OCI-LY7 (cell line): ENCODE measurements at regions not wholly inside any gene's neighbourhood (a gene's known extent, or its start where the extent isn't known, plus 50 kb on each side); places are given as distances from the start of the nearest gene placed in this dataset.

Source experiments
- BruUV-seq: library from RNA; stranded (reverse); fragments of 400-500 nt; replicated peaks from 2 replicates; lab custom pipeline; 2021; lab: Mats Ljungman, UMichigan
- CTCF ChIA-PET: fragments of 300-600 bp; sonication (Branson Sonifier 250); formaldehyde crosslinking; loops from one replicate; lab custom pipeline; 2022; ENCODE audit warnings: antibody characterized with exemption; ENCODE audit not compliant: unreplicated experiment; lab: Charles Lee
- POLR2A ChIA-PET: fragments of 300-600 bp; sonication (Branson Sonifier 250); formaldehyde crosslinking; loops from one replicate; lab custom pipeline; 2022; ENCODE audit warnings: antibody characterized with exemption; lab: Charles Lee
- DNase-seq: peaks from one replicate; pipeline ENCODE4 v3.0.0-alpha.2; 2015; ENCODE audit warnings: low spot score
- H2AFZ ChIP-seq: fragments of 200-600 bp; sonication (generic), shearing (Covaris generic); 2 replicates; pipeline ENCODE4 v1.6.1; 2014; ENCODE audit warnings: mild to moderate bottlenecking, antibody characterized with exemption, low read length, moderate library complexity
- H3K27ac ChIP-seq: fragments of 200-600 bp; sonication (generic); 2 replicates; pipeline ENCODE4 v1.5.1; 2014; ENCODE audit warnings: mixed run types, low read depth, mild to moderate bottlenecking, moderate library complexity, low read length, inconsistent platforms; ENCODE audit not compliant: poor library complexity, severe bottlenecking
- H3K36me3 ChIP-seq: fragments of 200-600 bp; sonication (generic); 2 replicates; pipeline ENCODE4 v1.6.1; 2014; ENCODE audit warnings: mild to moderate bottlenecking, antibody characterized with exemption, low read length, moderate library complexity, mixed read lengths; ENCODE audit not compliant: insufficient read depth
- H3K4me1 ChIP-seq: fragments of 200-600 bp; sonication (generic); 2 replicates; pipeline ENCODE4 v1.5.1; 2014; ENCODE audit warnings: mild to moderate bottlenecking, low read length; ENCODE audit not compliant: insufficient read depth, poor library complexity, severe bottlenecking
- H3K4me2 ChIP-seq: fragments of 200-600 bp; sonication (generic); 2 replicates; pipeline ENCODE4 v1.6.1; 2014; ENCODE audit warnings: mild to moderate bottlenecking, low read length
- H3K4me3 ChIP-seq: fragments of 200-600 bp; sonication (generic); 2 replicates; pipeline ENCODE4 v1.5.1; 2014; ENCODE audit warnings: mild to moderate bottlenecking, low read depth, low read length; ENCODE audit not compliant: poor library complexity, severe bottlenecking
- H3K79me2 ChIP-seq: fragments of 200-600 bp; sonication (generic); 2 replicates; pipeline ENCODE4 v1.6.1; 2016; ENCODE audit warnings: low read depth, mild to moderate bottlenecking, low read length, moderate library complexity, mixed read lengths; ENCODE audit not compliant: insufficient read depth
- H3K9me2 ChIP-seq: fragments of 200-600 bp; sonication (generic); 2 replicates; pipeline ENCODE4 v1.6.1; 2016; ENCODE audit warnings: mild to moderate bottlenecking, low read length, mixed read lengths; ENCODE audit not compliant: insufficient read depth
- H3K9me3 ChIP-seq: fragments of 200-600 bp; sonication (generic); 2 replicates; pipeline ENCODE4 v1.6.1; 2014; ENCODE audit warnings: mild to moderate bottlenecking, mixed run types, low read length, mixed read lengths
- H4K20me1 ChIP-seq: fragments of 200-600 bp; sonication (generic); 2 replicates; pipeline ENCODE4 v1.6.1; 2014; ENCODE audit warnings: mild to moderate bottlenecking, antibody characterized with exemption, low read length, moderate library complexity, mixed read lengths; ENCODE audit not compliant: insufficient read depth
- EZH2phosphoT487 ChIP-seq: fragments of 200-600 bp; sonication (generic); IDR thresholded peaks from 2 replicates; pipeline ENCODE4 v1.6.1; 2018; ENCODE audit warnings: low read depth, borderline replicate concordance, mild to moderate bottlenecking, mixed run types, antibody characterized with exemption, low read length, moderate library complexity, mixed read lengths
- intact Hi-C: fragments of 100-400 bp; cut with micrococcal nuclease; formaldehyde crosslinking; loops from one replicate; pipeline ENCODE4 v1.10.0; 2022; ENCODE audit not compliant: unreplicated experiment
- TF ChIP-seq, protein P1 (sequence below): fragments of 200-600 bp; sonication (generic); conservative IDR thresholded peaks from 2 replicates; pipeline ENCODE4 v1.5.1; 2014; ENCODE audit warnings: mild to moderate bottlenecking, antibody characterized with exemption, low read length, moderate library complexity, mixed read lengths

DNA sequence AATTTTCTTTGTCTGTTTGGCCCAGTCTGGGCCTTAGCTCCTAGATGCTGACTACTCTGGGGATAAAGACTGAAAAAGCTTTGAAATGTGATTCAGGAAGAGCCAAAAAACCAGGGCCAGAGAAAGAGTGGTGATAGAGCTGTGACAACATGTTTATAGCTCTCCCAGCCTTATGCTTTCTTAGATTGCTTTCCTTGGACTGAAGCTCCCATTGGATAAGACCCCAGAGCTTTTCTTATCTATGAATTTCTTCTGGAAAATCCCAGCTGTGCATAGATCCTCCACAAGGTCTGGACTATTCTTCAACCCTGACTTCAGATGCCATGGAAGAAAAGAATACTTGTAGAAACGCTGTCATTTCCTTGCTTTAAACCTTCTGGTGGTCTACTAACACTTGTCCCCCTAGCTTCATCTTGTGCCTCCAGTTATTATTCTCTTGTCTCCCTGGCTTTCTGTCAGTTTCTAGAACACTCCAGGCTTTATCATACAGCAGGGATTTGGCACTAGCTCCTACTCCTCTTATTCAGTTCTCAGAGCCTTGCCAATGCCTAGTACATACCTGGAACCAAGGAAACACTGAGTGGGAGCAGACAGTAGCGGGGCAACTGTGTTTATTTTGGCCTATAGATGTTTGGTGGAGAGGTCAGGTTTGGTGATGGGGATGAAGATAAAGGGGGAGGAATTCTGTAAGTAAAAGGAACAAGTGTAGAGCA lies 57.1 kb upstream of the TEX13D start:
- TF ChIP-seq, protein P1, sequence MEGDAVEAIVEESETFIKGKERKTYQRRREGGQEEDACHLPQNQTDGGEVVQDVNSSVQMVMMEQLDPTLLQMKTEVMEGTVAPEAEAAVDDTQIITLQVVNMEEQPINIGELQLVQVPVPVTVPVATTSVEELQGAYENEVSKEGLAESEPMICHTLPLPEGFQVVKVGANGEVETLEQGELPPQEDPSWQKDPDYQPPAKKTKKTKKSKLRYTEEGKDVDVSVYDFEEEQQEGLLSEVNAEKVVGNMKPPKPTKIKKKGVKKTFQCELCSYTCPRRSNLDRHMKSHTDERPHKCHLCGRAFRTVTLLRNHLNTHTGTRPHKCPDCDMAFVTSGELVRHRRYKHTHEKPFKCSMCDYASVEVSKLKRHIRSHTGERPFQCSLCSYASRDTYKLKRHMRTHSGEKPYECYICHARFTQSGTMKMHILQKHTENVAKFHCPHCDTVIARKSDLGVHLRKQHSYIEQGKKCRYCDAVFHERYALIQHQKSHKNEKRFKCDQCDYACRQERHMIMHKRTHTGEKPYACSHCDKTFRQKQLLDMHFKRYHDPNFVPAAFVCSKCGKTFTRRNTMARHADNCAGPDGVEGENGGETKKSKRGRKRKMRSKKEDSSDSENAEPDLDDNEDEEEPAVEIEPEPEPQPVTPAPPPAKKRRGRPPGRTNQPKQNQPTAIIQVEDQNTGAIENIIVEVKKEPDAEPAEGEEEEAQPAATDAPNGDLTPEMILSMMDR = no peak
- no peak for TF ChIP-seq EZH2phosphoT487
- CTCF ChIA-PET = no interaction called here
- Histone ChIP-seq H3K36me3 (no peaks in the 10 kb centered on the region), H3K4me3 (no peak overlapping the region), H3K4me1 (no peaks in the 10 kb centered on the region), H2AFZ (no peak overlapping the region), H3K79me2 (no peaks in the 10 kb centered on the region), H3K9me3 (no peaks in the 10 kb centered on the region), H3K9me2 (no peaks in the 10 kb centered on the region), H3K4me2 (no peak overlapping the region), H4K20me1 (no peaks in the 10 kb centered on the region), H3K27ac (no peak overlapping the region)
- BruUV-seq = no TSS peak
- intact Hi-C loops = no loop called here
- no peak for DNase-seq
- POLR2A ChIA-PET = interaction anchor here (1.2 kb wide), 1 partner anchor 379 kb away, joined by 3 read pairs; no protein-coding TSS in a partner anchor

DNA sequence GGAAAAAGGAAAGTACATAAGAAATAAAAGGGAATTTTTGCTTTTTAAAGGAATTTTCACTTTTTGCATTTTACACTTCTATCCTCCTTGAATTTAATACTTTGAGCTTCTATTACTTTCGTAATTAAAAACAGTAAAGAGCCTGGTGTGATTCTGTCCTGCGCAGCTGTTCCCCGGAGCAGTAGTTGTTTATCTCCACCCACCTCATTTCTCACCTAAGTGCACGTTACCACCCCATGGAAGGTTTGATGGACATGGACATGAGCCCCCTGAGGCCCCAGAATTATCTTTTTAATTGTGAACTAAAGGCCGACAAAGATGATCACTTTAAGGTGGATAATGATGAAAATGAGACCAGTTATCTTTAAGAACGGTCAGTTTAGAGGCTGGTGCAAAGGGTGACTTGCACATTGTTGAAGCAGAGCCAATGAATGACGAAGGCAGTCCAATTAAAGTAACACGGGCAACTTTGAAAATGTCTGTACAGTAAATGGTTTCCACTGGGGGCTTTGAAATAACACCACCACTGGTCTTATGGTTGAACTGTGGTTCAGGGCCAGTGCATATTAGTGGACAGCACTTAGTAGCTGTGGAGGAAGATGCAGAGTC lies 52.1 kb upstream of the TEX13D start:
- CTCF ChIA-PET = no interaction called here
- no peaks in the 10 kb centered on the region for H3K9me3 ChIP-seq
- no peak for DNase-seq
- no peaks in the 10 kb centered on the region for H4K20me1 ChIP-seq
- no peak overlapping the region for H3K27ac ChIP-seq
- no peak overlapping the region for H3K4me2 ChIP-seq
- H3K9me2 ChIP-seq = no peaks in the 10 kb centered on the region
- no peaks in the 10 kb centered on the region for H3K4me1 ChIP-seq
- no peaks in the 10 kb centered on the region for H3K36me3 ChIP-seq
- H2AFZ ChIP-seq = no peak overlapping the region
- no peak overlapping the region for H3K4me3 ChIP-seq
- H3K79me2 ChIP-seq = no peaks in the 10 kb centered on the region
- intact Hi-C loops = no loop called here
- TF ChIP-seq, protein P1 = no peak
- TF ChIP-seq EZH2phosphoT487 = no peak
- BruUV-seq = no TSS peak
- POLR2A ChIA-PET = no interaction called here

DNA sequence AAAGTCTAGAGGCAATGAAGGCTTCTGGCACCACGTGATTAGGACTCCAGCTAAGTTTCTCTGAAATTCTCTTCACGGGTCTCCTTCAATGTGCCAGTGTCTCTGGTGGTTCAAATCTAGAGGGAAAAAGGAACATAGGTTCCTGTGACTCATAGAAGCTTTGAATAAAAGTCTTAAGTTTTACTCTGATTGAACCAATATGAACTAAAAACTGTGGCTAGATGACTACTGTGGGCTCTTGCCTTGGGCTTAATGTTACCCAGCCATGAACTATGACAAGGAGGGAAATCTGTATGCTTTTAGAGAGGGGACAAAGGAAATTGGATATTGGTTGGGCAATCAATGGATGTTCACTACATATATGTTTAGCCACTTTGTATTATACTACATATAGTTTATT lies 49.9 kb upstream of the TEX13D start:
- Histone ChIP-seq H2AFZ (no peak overlapping the region), H3K27ac (no peak overlapping the region), H3K36me3 (no peaks in the 10 kb centered on the region), H4K20me1 (no peaks in the 10 kb centered on the region), H3K9me2 (no peaks in the 10 kb centered on the region), H3K79me2 (no peaks in the 10 kb centered on the region), H3K4me2 (no peak overlapping the region), H3K9me3 (no peaks in the 10 kb centered on the region), H3K4me1 (no peaks in the 10 kb centered on the region), H3K4me3 (no peak overlapping the region)
- POLR2A ChIA-PET = interaction anchor here (0.7 kb wide), 1 partner anchor 1912 kb away, joined by 4 read pairs; no protein-coding TSS in a partner anchor
- CTCF ChIA-PET = no interaction called here
- no peak for TF ChIP-seq EZH2phosphoT487
- TF ChIP-seq, protein P1 = no peak
- DNase-seq = no peak
- BruUV-seq = no TSS peak
- intact Hi-C loops = no loop called here
